Neuronal stem cell (in vitro differentiated cells): ENCODE measurements at regions not wholly inside any gene's neighbourhood (a gene's known extent, or its start where the extent isn't known, plus 50 kb on each side); places are given as distances from the start of the nearest gene placed in this dataset.

ENCODE experiments used
- DNase-seq: peaks from one replicate; pipeline ENCODE4 v3.0.0-alpha.2; 2013; ENCODE audit warnings: low spot score
- H2AFZ ChIP-seq: one replicate; pipeline ENCODE4 v1.6.1; 2013; ENCODE audit warnings: mild to moderate bottlenecking, low read length, inconsistent platforms
- H2AK5ac ChIP-seq: 2 replicates; pipeline ENCODE4 v1.6.1; 2013; ENCODE audit warnings: low read depth, mild to moderate bottlenecking, inconsistent platforms, low read length, moderate library complexity, mixed read lengths
- H2BK120ac ChIP-seq: 2 replicates; pipeline ENCODE4 v1.6.1; 2013; ENCODE audit warnings: low read depth, mild to moderate bottlenecking, inconsistent platforms, low read length, moderate library complexity, mixed read lengths
- H2BK12ac ChIP-seq: one replicate; pipeline ENCODE4 v1.6.1; 2013; ENCODE audit warnings: low read length, inconsistent platforms
- H2BK15ac ChIP-seq: 2 replicates; pipeline ENCODE4 v1.6.1; 2013; ENCODE audit warnings: mild to moderate bottlenecking, low read length, inconsistent platforms, mixed read lengths
- H2BK5ac ChIP-seq: one replicate; pipeline ENCODE4 v1.6.1; 2013; ENCODE audit warnings: inconsistent platforms, mild to moderate bottlenecking, low read length, moderate library complexity
- H3K14ac ChIP-seq: one replicate; pipeline ENCODE4 v1.6.1; 2013; ENCODE audit warnings: low read length, inconsistent platforms
- H3K18ac ChIP-seq: 2 replicates; pipeline ENCODE4 v1.6.1; 2013; ENCODE audit warnings: low read length, inconsistent platforms
- H3K23ac ChIP-seq: 2 replicates; pipeline ENCODE4 v1.6.1; 2013; ENCODE audit warnings: low read depth, mild to moderate bottlenecking, mixed read lengths, low read length, inconsistent platforms; ENCODE audit not compliant: poor library complexity
- H3K27ac ChIP-seq: replicated peaks from 3 replicates; pipeline ENCODE4 v1.5.1; 2013; ENCODE audit warnings: low read length, inconsistent platforms
- H3K27me3 ChIP-seq, 3 experiments: 2 replicates each; pipeline ENCODE4 v1.6.1; 2013; ENCODE audit warnings: low read length in 3 of 3, mild to moderate bottlenecking in 2 of 3, inconsistent platforms in 1 of 3, low read depth in 1 of 3, mixed read lengths in 1 of 3, moderate library complexity in 1 of 3; ENCODE audit not compliant: control insufficient read depth in 3 of 3, insufficient read depth in 3 of 3
- H3K36me3 ChIP-seq, 2 donors: replicated peaks in 1 of 2; 2 replicates each; pipeline ENCODE4 v1.6.1; 2013; ENCODE audit warnings: low read length in 2 of 2; ENCODE audit not compliant: control insufficient read depth in 2 of 2, insufficient read depth in 2 of 2
- H3K4ac ChIP-seq: 2 replicates; pipeline ENCODE4 v1.6.1; 2013; ENCODE audit warnings: inconsistent platforms, mild to moderate bottlenecking, low read length, moderate library complexity
- H3K4me1 ChIP-seq, 2 donors: 1 replicate in 1 of 2; 2 replicates in 1 of 2; pipeline ENCODE4 v1.6.1; 2013; ENCODE audit warnings: low read length in 2 of 2, low read depth in 1 of 2; ENCODE audit not compliant: control insufficient read depth in 2 of 2, insufficient read depth in 1 of 2
- H3K4me2 ChIP-seq: one replicate; pipeline ENCODE4 v1.6.1; 2013; ENCODE audit warnings: mild to moderate bottlenecking, low read length, inconsistent platforms; ENCODE audit not compliant: insufficient read depth, poor library complexity, severe bottlenecking
- H3K4me3 ChIP-seq, 2 donors: 2 replicates each; pipeline ENCODE4 v1.5.1; 2013; ENCODE audit warnings: low read length in 2 of 2, mild to moderate bottlenecking in 2 of 2, inconsistent platforms in 1 of 2, moderate library complexity in 1 of 2
- H3K79me1 ChIP-seq: one replicate; pipeline ENCODE4 v1.6.1; 2013; ENCODE audit warnings: low read depth, mild to moderate bottlenecking, inconsistent platforms, low read length, moderate library complexity
- H3K9ac ChIP-seq: one replicate; pipeline ENCODE4 v1.6.1; 2013; ENCODE audit warnings: mild to moderate bottlenecking, low read depth, low read length, inconsistent platforms; ENCODE audit not compliant: poor library complexity
- H3K9me3 ChIP-seq, 2 donors: replicated peaks in 1 of 2; 2 replicates each; pipeline versions ENCODE3 to v1.6.1; 2013; ENCODE audit warnings: low read length in 2 of 2, mild to moderate bottlenecking in 2 of 2, inconsistent platforms in 1 of 2, low read depth in 1 of 2, mixed read lengths in 1 of 2, moderate library complexity in 1 of 2; ENCODE audit not compliant: control insufficient read depth in 2 of 2, insufficient read depth in 1 of 2
- H4K8ac ChIP-seq: one replicate; pipeline ENCODE4 v1.6.1; 2013; ENCODE audit warnings: low read depth, mild to moderate bottlenecking, inconsistent platforms, low read length, moderate library complexity
- H4K91ac ChIP-seq: one replicate; pipeline ENCODE4 v1.6.1; 2013; ENCODE audit warnings: low read length, low read depth, mild to moderate bottlenecking, inconsistent platforms; ENCODE audit not compliant: poor library complexity
- WGBS, 2 donors: extraction: QIAGEN DNeasy Blood & Tissue Kit; methylation state at CpG; one replicate each; pipeline ENCODE4 v1.1.7; 2013; ENCODE audit warnings: missing lambda C conversion rate in 2 of 2, mixed read lengths in 1 of 2; ENCODE audit not compliant: insufficient read length in 2 of 2, insufficient replicate concordance in 1 of 2; ENCODE audit errors: extremely low coverage in 2 of 2; 5-methylcytosine and 5-hydroxymethylcytosine counted together

DNA sequence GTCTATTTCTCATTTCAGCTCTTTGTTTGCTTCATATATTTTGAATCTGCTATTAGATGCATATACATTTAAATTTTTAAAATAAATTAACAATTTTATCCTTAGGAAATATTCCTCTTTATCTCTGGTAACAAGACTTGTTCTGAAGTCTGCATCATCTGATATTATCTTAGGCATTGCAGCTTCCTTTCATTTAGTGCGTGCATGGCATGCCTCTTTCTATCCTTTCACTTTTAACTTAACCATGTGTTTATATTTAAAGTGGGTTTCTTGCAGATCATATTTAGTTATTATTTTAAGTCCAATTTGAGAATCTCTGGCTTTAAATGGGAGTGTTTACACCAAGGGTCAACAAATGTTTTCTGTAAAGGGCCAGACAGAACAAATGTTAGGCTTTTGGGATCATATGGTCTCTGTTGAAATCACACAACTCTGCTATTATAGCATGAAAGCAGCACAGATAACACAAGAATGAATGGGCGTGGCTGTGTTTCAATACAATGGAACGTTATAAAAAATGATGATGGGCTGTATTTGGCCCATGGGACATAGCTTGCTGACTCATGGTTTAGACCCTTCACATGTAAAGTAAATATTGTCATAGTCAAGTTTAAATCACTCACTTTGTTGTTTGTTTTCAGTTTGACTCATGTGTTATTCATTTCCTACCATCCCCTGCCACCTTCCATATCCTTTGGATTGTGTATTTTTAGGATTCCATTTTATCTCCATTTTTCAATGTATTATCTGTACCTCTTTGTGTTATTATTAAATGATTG is 83.9 kb upstream of the SNX19 start:
- H3K27ac ChIP-seq, result no peak overlapping the region

DNA sequence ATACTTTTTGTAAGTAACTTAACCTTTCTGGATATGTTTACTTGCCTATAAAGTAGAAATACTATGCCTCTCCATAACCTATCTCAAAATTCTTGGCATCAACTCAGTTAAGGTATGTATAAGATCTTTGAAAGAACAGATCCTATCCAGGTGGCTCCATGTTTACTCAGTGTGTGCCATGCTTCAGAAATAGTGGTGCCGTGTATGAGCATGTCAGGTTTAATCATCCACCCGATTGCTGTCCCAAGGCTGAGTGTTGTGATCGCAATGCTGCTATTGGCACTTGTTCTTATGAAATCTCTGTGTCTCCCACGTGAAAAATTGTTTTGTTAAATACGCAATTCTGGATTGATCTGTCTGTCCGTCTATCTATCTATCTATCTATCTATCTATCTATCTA is 85.9 kb upstream of the SNX19 start:
- no peaks in the 10 kb centered on the region for H3K27me3 ChIP-seq
- no CpG with 5 or more reads among the region's 6 CpGs for WGBS, 2 donors
- DNase-seq, result no peak
- H2AK5ac ChIP-seq, result no peak overlapping the region
- H3K79me1 ChIP-seq, result no peaks in the 10 kb centered on the region
- H3K4me2 ChIP-seq, result no peak overlapping the region
- no peak overlapping the region for H3K4ac ChIP-seq
- no peak overlapping the region for H4K91ac ChIP-seq
- no peak overlapping the region for H3K23ac ChIP-seq
- no peak overlapping the region for H4K8ac ChIP-seq
- no peak overlapping the region for H2BK12ac ChIP-seq
- H2BK120ac ChIP-seq, result no peak overlapping the region
- no peak overlapping the region for H2AFZ ChIP-seq
- H3K9ac ChIP-seq, result no peak overlapping the region
- H3K14ac ChIP-seq, result no peak overlapping the region
- no peak overlapping the region for H3K4me3 ChIP-seq
- no peak overlapping the region for H3K18ac ChIP-seq
- no peak overlapping the region for H2BK5ac ChIP-seq
- no peak overlapping the region for H3K27ac ChIP-seq
- H3K4me1 ChIP-seq, result no peaks in the 10 kb centered on the region
- no peaks in the 10 kb centered on the region for H3K9me3 ChIP-seq
- H2BK15ac ChIP-seq, result no peak overlapping the region
- no peaks in the 10 kb centered on the region for H3K36me3 ChIP-seq

More for the DNA sequence above, 83.9 kb upstream of the SNX19 start:
- no peak overlapping the region for H2AK5ac ChIP-seq
- H3K9ac ChIP-seq, result no peak overlapping the region
- H2BK15ac ChIP-seq, result no peak overlapping the region
- H3K18ac ChIP-seq, result no peak overlapping the region
- H3K4ac ChIP-seq, result no peak overlapping the region
- H2BK5ac ChIP-seq, result no peak overlapping the region
- H2BK120ac ChIP-seq, result no peak overlapping the region
- H3K4me2 ChIP-seq, result no peak overlapping the region
- H2AFZ ChIP-seq, result no peak overlapping the region
- H3K4me3 ChIP-seq, result no peak overlapping the region
- no peaks in the 10 kb centered on the region for H3K27me3 ChIP-seq
- no peak overlapping the region for H4K8ac ChIP-seq
- no peaks in the 10 kb centered on the region for H3K9me3 ChIP-seq
- no peak overlapping the region for H3K14ac ChIP-seq
- H3K79me1 ChIP-seq, result no peaks in the 10 kb centered on the region
- no peak overlapping the region for H3K23ac ChIP-seq
- no peaks in the 10 kb centered on the region for H3K4me1 ChIP-seq
- H3K36me3 ChIP-seq, result no peaks in the 10 kb centered on the region
- no CpG with 5 or more reads among the region's 3 CpGs for WGBS, 2 donors
- H2BK12ac ChIP-seq, result no peak overlapping the region
- no peak overlapping the region for H4K91ac ChIP-seq
- no peak for DNase-seq

DNA sequence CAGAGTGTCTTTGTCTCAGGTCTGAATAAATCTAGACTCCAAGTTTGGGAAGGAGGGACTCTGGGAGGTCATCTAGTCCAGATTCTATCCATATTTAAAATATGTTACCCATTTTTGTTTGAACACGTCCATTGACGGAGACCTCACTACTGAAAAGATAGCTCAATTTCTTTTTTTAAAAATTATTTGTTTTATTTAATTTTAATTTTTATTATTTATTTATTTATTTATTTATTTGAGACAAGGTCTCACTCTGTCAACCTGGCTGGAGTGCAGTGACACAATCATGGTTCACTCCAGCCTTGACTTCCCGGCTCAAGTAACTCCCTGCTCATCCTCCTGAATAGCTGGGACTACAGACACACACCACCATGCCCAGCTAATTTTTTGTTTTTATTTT is 89.5 kb upstream of the SNX19 start:
- DNase-seq, result no peak
- no peak overlapping the region for H3K27ac ChIP-seq
- no CpG with 5 or more reads among the region's 3 CpGs for WGBS, 2 donors
- H3K4me3 ChIP-seq, result no peak overlapping the region
- H3K27me3 ChIP-seq, result no peaks in the 10 kb centered on the region
- no peak overlapping the region for H4K91ac ChIP-seq
- no peak overlapping the region for H3K4me2 ChIP-seq
- no peaks in the 10 kb centered on the region for H3K36me3 ChIP-seq
- no peak overlapping the region for H3K4ac ChIP-seq
- H3K9ac ChIP-seq, result no peak overlapping the region
- H2BK15ac ChIP-seq, result no peak overlapping the region
- H4K8ac ChIP-seq, result no peak overlapping the region
- no peak overlapping the region for H3K23ac ChIP-seq
- no peak overlapping the region for H2BK120ac ChIP-seq
- no peak overlapping the region for H3K14ac ChIP-seq
- H3K9me3 ChIP-seq, result no peaks in the 10 kb centered on the region
- H2BK12ac ChIP-seq, result no peak overlapping the region
- no peak overlapping the region for H2BK5ac ChIP-seq
- H3K79me1 ChIP-seq, result no peaks in the 10 kb centered on the region
- H3K18ac ChIP-seq, result no peak overlapping the region
- H2AK5ac ChIP-seq, result no peak overlapping the region
- no peak overlapping the region for H2AFZ ChIP-seq
- H3K4me1 ChIP-seq, result no peaks in the 10 kb centered on the region

DNA sequence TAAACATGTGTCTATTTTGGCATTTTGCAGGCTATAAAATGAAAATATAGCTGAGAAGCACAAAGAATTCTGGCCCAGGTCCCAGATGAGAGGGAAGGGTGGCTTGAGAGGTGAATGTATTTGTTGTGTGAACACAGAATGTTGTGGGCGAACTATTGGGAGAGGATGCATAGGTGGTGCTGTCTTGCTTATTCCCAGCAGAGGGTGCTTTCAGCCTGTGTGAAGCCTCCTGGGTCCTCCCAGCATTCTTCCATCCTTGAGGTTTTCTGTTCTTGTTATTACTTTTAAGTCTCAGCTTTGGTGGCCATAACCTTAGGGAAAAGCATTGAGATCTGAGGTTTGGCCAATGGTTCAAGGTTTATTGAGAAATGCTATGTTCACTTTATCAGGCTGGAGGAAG is 108.7 kb upstream of the SNX19 start:
- no CpG with 5 or more reads among the region's 1 CpG for WGBS, 2 donors
- H3K27ac ChIP-seq, result no peak overlapping the region
- peak; percentile 9 for DNase-seq

More for the DNA sequence above, 108.7 kb upstream of the SNX19 start:
- no peak overlapping the region for H2BK5ac ChIP-seq
- no peaks in the 10 kb centered on the region for H3K36me3 ChIP-seq
- no peak overlapping the region for H3K4me2 ChIP-seq
- no peak overlapping the region for H2BK12ac ChIP-seq
- H3K4me3 ChIP-seq, result no peak overlapping the region
- H3K9ac ChIP-seq, result no peak overlapping the region
- H3K18ac ChIP-seq, result no peak overlapping the region
- H4K91ac ChIP-seq, result no peak overlapping the region
- H2BK15ac ChIP-seq, result no peak overlapping the region
- no peak overlapping the region for H3K23ac ChIP-seq
- H3K4ac ChIP-seq, result no peak overlapping the region
- H4K8ac ChIP-seq, result no peak overlapping the region
- H2AFZ ChIP-seq, result no peak overlapping the region
- no peak overlapping the region for H3K14ac ChIP-seq
- H3K79me1 ChIP-seq, result no peaks in the 10 kb centered on the region
- H3K4me1 ChIP-seq, result no peaks in the 10 kb centered on the region
- H3K27me3 ChIP-seq, result no peaks in the 10 kb centered on the region
- H2BK120ac ChIP-seq, result no peak overlapping the region
- no peaks in the 10 kb centered on the region for H3K9me3 ChIP-seq
- H2AK5ac ChIP-seq, result no peak overlapping the region
